Inflammatory macrophage treated with lipopolysaccharide for 1 hour (primary cell): ENCODE measurements at regions not wholly inside any gene's neighbourhood (a gene's known extent, or its start where the extent isn't known, plus 50 kb on each side); places are given as distances from the start of the nearest gene placed in this dataset.

Experiments
- DNase-seq, 2 donors: peaks; one replicate each; pipeline ENCODE4 v3.0.0-alpha.2; 2020 to 2022

GRCh38 chrX:67780694-67781109, 236.9 kb downstream of the AR start:
- peak; percentile 72 to 93 for DNase-seq

GRCh38 chrX:67781132-67781531, 237.3 kb downstream of the AR start:
- DNase-seq, result no peak

GRCh38 chrX:67784712-67785111, 240.9 kb downstream of the AR start:
- DNase-seq, result no peak

- no peak for DNase-seq
Measured at GRCh38 chrX:67787196-67787595, 243.4 kb downstream of the AR start.

GRCh38 chrX:67789536-67789935, 245.7 kb downstream of the AR start:
- no peak for DNase-seq
